ENCODE measurements at regions not wholly inside any gene's neighbourhood (a gene's known extent, or its start where the extent isn't known, plus 50 kb on each side); places are given as distances from the start of the nearest gene placed in this dataset.

- DNase-seq, result no peak
These were observed 70.4 kb upstream of the FCN1 start for GRCh38 chr9:134987906-134988700.

- no peak for DNase-seq
These were observed 71.0 kb upstream of the FCN1 start for GRCh38 chr9:134988706-134989105.

- DNase-seq, result no peak
These were observed 71.7 kb upstream of the FCN1 start for GRCh38 chr9:134989206-134990065.

- DNase-seq, result no peak
These were observed 74.4 kb upstream of the FCN1 start for GRCh38 chr9:134991808-134992754.

GRCh38 chr9:134992755-134993124 is 75.0 kb upstream of the FCN1 start:
- no peak for DNase-seq

GRCh38 chr9:134993416-134993815 is 75.7 kb upstream of the FCN1 start:
- no peak for DNase-seq

- DNase-seq, result no peak
These were observed 76.4 kb upstream of the FCN1 start for GRCh38 chr9:134993996-134994720.

GRCh38 chr9:134994926-134995791 is 77.4 kb upstream of the FCN1 start:
- no peak for DNase-seq

- no peak for DNase-seq
These were observed 78.0 kb upstream of the FCN1 start for GRCh38 chr9:134995792-134996120.

- DNase-seq, result no peak
These were observed 79.1 kb upstream of the FCN1 start for GRCh38 chr9:134996591-134997530.

GRCh38 chr9:135000647-135001245 is 83.0 kb upstream of the FCN1 start:
- no peak for DNase-seq

- DNase-seq, result no peak
These were observed 83.8 kb upstream of the FCN1 start for GRCh38 chr9:135001526-135001925.

- no peak for DNase-seq
These were observed 84.6 kb upstream of the FCN1 start for GRCh38 chr9:135002336-135002735.

GRCh38 chr9:135002802-135003201 is 84.7 kb upstream of the OLFM1 start:
- no peak for DNase-seq

GRCh38 chr9:135004772-135005171 is 82.7 kb upstream of the OLFM1 start:
- DNase-seq, result no peak

GRCh38 chr9:135006911-135007570 is 80.4 kb upstream of the OLFM1 start:
- DNase-seq, result no peak

GRCh38 chr9:135007601-135008000 is 79.9 kb upstream of the OLFM1 start:
- DNase-seq, result no peak

GRCh38 chr9:135008416-135008815 is 79.1 kb upstream of the OLFM1 start:
- no peak for DNase-seq

- no peak for DNase-seq
These were observed 78.4 kb upstream of the OLFM1 start for GRCh38 chr9:135009051-135009560.

All from NCI-H2227 treated with DMSO at 0.1 percent for 48 hours (cell line).